HCT116 (cell line): ENCODE measurements at regions not wholly inside any gene's neighbourhood (a gene's known extent, or its start where the extent isn't known, plus 50 kb on each side); places are given as distances from the start of the nearest gene placed in this dataset.

Experiments
- ATAC-seq: fragments of 200-7000 bp; cut with Tn5 transposase; 2 replicates; pipeline ENCODE4 v1.9.1; 2020; ENCODE audit warnings: mild to moderate bottlenecking, moderate library complexity
- BruUV-seq: library from RNA; stranded (reverse); fragments of 400-500 nt; replicated peaks from 2 replicates; lab custom pipeline; 2021; lab: Mats Ljungman, UMichigan
- CTCF ChIA-PET: fragments of 300-600 bp; sonication (Branson Sonifier 250); formaldehyde crosslinking; loops from one replicate; lab custom pipeline; 2021; ENCODE audit warnings: antibody characterized with exemption; lab: Charles Lee
- POLR2A ChIA-PET: fragments of 300-600, 350-600 bp; sonication (Branson Sonifier 250); formaldehyde crosslinking; loops from one replicate; lab custom pipeline; 2021; ENCODE audit warnings: antibody characterized with exemption; lab: Charles Lee
- RAD21 ChIA-PET, 2 experiments: fragments of 300-600 bp; sonication (Branson Sonifier 250); formaldehyde crosslinking; loops; one replicate each; lab custom pipeline; 2023; ENCODE audit warnings: low total read pairs in 2 of 2; ENCODE audit not compliant: uncharacterized antibody in 2 of 2, unreplicated experiment in 2 of 2, low non-redundant PET in 1 of 2; lab: Charles Lee
- DNase-seq: peaks from one replicate; pipeline ENCODE4 v3.0.0-alpha.2; 2010; ENCODE audit warnings: low read depth, low spot score
- H2AFZ ChIP-seq: fragments of 200-600 bp; shearing (Covaris generic), sonication (generic); 2 replicates; pipeline ENCODE4 v1.6.1; 2017; ENCODE audit warnings: low read depth, mixed run types, mixed read lengths, antibody characterized with exemption, low read length; ENCODE audit not compliant: poor library complexity, severe bottlenecking
- H3K27ac ChIP-seq: 2 replicates; pipeline ENCODE4 v1.5.1; 2012; ENCODE audit warnings: low read depth, low read length
- H3K27me3 ChIP-seq: fragments of 200-600 bp; sonication (generic); 2 replicates; pipeline ENCODE4 v1.6.1; 2016; ENCODE audit warnings: mixed run types, low read length, mixed read lengths; ENCODE audit not compliant: insufficient read depth
- H3K36me3 ChIP-seq, 2 experiments: fragments of 200-500 bp in 1 of 2; fragments of 200-600 bp in 1 of 2; sonication (Bioruptor generic) in 1 of 2; sonication (generic) in 1 of 2; 2 replicates each; pipeline versions ENCODE4 v1.5.1 to v1.6.1; 2014 to 2016; ENCODE audit warnings: low read length in 2 of 2, inconsistent platforms in 1 of 2, mixed read lengths in 1 of 2, mixed run types in 1 of 2; ENCODE audit not compliant: insufficient read depth in 2 of 2, control insufficient read depth in 1 of 2
- H3K4me1 ChIP-seq, 2 experiments: fragments of 200-600 bp in 1 of 2; sonication (generic) in 1 of 2; 2 replicates each; pipeline versions ENCODE4 v1.5.1 to v1.6.1; 2012 to 2017; ENCODE audit warnings: low read length in 2 of 2, inconsistent platforms in 1 of 2, mild to moderate bottlenecking in 1 of 2, mixed read lengths in 1 of 2, mixed run types in 1 of 2, moderate library complexity in 1 of 2; ENCODE audit not compliant: insufficient read depth in 2 of 2, control insufficient read depth in 1 of 2
- H3K4me2 ChIP-seq: fragments of 200-600 bp; sonication (generic); 2 replicates; pipeline ENCODE4 v1.6.1; 2017; ENCODE audit warnings: mixed run types, low read length, mixed read lengths
- H3K4me3 ChIP-seq, 2 experiments: fragments of 200-600 bp in 1 of 2; sonication (generic) in 1 of 2; replicated peaks in 1 of 2; 2 replicates each; pipeline ENCODE4 v1.5.1; 2011 to 2016; ENCODE audit warnings: low read length in 2 of 2, control low read depth in 1 of 2, low read depth in 1 of 2, mild to moderate bottlenecking in 1 of 2, mixed read lengths in 1 of 2, mixed run types in 1 of 2
- H3K79me2 ChIP-seq: fragments of 200-600 bp; sonication (generic); 2 replicates; pipeline ENCODE4 v1.6.1; 2017; ENCODE audit warnings: mild to moderate bottlenecking, mixed run types, low read length, moderate library complexity, mixed read lengths; ENCODE audit not compliant: insufficient read depth
- H3K9ac ChIP-seq: fragments of 200-600 bp; sonication (generic); 2 replicates; pipeline ENCODE4 v1.6.1; 2016; ENCODE audit warnings: low read length, mixed read lengths
- H3K9me2 ChIP-seq: fragments of 200-600 bp; sonication (generic), shearing (Covaris generic); 2 replicates; pipeline ENCODE4 v1.6.1; 2017; ENCODE audit warnings: mixed run types, mild to moderate bottlenecking, moderate library complexity; ENCODE audit not compliant: insufficient read depth
- H3K9me3 ChIP-seq, 2 experiments: fragments of 200-500 bp in 1 of 2; fragments of 200-600 bp in 1 of 2; sonication (Bioruptor generic) in 1 of 2; sonication (generic) in 1 of 2; 2 replicates each; pipeline ENCODE4 v1.6.1; 2014 to 2017; ENCODE audit warnings: low read length in 2 of 2, mixed read lengths in 2 of 2, inconsistent platforms in 1 of 2, low read depth in 1 of 2, mild to moderate bottlenecking in 1 of 2, mixed run types in 1 of 2, moderate library complexity in 1 of 2; ENCODE audit not compliant: control insufficient read depth in 1 of 2, insufficient read depth in 1 of 2
- H4K20me1 ChIP-seq: fragments of 200-600 bp; sonication (generic), shearing (Covaris generic); 2 replicates; pipeline ENCODE4 v1.6.1; 2017; ENCODE audit warnings: mixed run types, mild to moderate bottlenecking, moderate library complexity; ENCODE audit not compliant: insufficient read depth
- ELF1 ChIP-seq: IDR thresholded peaks from 2 replicates; pipeline ENCODE4 v1.6.1; 2012; ENCODE audit warnings: low read depth, borderline replicate concordance
- EZH2 ChIP-seq: fragments of 200-600 bp; sonication (generic); IDR thresholded peaks from 2 replicates; pipeline ENCODE4 v1.6.1; 2017; ENCODE audit warnings: antibody characterized with exemption, mixed run types
- EZH2phosphoT487 ChIP-seq: fragments of 200-600 bp; IDR thresholded peaks from 2 replicates; pipeline ENCODE4 v1.6.1; 2018; ENCODE audit warnings: antibody characterized with exemption, borderline replicate concordance
- SIN3A ChIP-seq: IDR thresholded peaks from 2 replicates; pipeline ENCODE4 v1.6.1; 2012; ENCODE audit warnings: low read depth
- SRF ChIP-seq: IDR thresholded peaks from 2 replicates; pipeline ENCODE4 v1.6.1; 2012; ENCODE audit warnings: low read depth
- intact Hi-C: fragments of 100-400 bp; cut with micrococcal nuclease; formaldehyde crosslinking; loops from 2 replicates; pipeline ENCODE4 v1.10.0; 2022
- TF ChIP-seq, protein P1 (sequence below), 3 experiments: fragments of 200-600 bp in 1 of 3; sonication (generic) in 1 of 3; IDR thresholded peaks in 2 of 3; conservative IDR thresholded peaks in 1 of 3; 2 replicates each; pipeline ENCODE4 v1.5.1; 2012 to 2017; ENCODE audit warnings: low read depth in 2 of 3, low read length in 2 of 3, antibody characterized with exemption in 1 of 3, borderline replicate concordance in 1 of 3, control low read depth in 1 of 3, mild to moderate bottlenecking in 1 of 3, mixed read lengths in 1 of 3, mixed run types in 1 of 3, moderate library complexity in 1 of 3; ENCODE audit not compliant: insufficient read depth in 1 of 3
- TF ChIP-seq, protein P2 (sequence below): IDR thresholded peaks from 2 replicates; pipeline ENCODE4 v1.6.1; 2012; ENCODE audit warnings: low read depth

DNA sequence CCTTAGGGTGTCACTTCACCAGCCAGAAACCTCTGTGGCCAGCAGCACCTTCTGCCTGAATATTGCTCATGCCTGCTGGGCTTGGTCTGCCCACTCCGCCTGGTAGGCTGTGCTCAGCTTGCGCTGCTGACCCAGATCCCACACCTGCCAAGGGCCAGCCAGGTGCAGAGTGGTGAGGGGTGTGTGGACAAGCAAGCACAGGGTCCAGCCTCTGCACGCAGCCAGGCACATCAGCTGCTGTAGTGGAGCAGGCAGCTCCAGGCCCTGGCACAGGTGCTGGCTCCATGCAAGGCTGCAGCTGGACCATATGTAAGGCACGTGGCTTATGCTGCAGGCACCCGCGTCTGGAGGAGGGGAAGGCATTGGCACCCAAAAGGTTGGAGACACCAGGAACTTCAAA is 567.4 kb downstream of the INHBA start:
- H3K9me3 ChIP-seq: no peaks in the 10 kb centered on the region
- no peaks in the 10 kb centered on the region for H3K36me3 ChIP-seq
- H3K79me2 ChIP-seq: no peaks in the 10 kb centered on the region
- H2AFZ ChIP-seq: no peak overlapping the region
- no peak overlapping the region for H3K4me2 ChIP-seq
- H3K9me2 ChIP-seq: no peaks in the 10 kb centered on the region
- intact Hi-C loops: no loop called here
- peaks cover 0 to 10% of the 10 kb centered on the region in 2 experiments; a peak in 2 of 4 replicates for H3K4me1 ChIP-seq
- no peak for TF ChIP-seq SRF
- TF ChIP-seq, protein P1, sequence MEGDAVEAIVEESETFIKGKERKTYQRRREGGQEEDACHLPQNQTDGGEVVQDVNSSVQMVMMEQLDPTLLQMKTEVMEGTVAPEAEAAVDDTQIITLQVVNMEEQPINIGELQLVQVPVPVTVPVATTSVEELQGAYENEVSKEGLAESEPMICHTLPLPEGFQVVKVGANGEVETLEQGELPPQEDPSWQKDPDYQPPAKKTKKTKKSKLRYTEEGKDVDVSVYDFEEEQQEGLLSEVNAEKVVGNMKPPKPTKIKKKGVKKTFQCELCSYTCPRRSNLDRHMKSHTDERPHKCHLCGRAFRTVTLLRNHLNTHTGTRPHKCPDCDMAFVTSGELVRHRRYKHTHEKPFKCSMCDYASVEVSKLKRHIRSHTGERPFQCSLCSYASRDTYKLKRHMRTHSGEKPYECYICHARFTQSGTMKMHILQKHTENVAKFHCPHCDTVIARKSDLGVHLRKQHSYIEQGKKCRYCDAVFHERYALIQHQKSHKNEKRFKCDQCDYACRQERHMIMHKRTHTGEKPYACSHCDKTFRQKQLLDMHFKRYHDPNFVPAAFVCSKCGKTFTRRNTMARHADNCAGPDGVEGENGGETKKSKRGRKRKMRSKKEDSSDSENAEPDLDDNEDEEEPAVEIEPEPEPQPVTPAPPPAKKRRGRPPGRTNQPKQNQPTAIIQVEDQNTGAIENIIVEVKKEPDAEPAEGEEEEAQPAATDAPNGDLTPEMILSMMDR (IDR thresholded peaks at IDR 0.05 in 2 of 3, conservative IDR thresholded peaks at IDR 0.05 in 1 of 3; ENCODE audit: borderline replicate concordance in 1 of 3, insufficient read depth in 1 of 3, low read depth in 2 of 3, low read length in 2 of 3): no peak
- no peak for TF ChIP-seq SIN3A
- no peak for TF ChIP-seq EZH2phosphoT487
- TF ChIP-seq ELF1: no peak
- TF ChIP-seq, protein P2, sequence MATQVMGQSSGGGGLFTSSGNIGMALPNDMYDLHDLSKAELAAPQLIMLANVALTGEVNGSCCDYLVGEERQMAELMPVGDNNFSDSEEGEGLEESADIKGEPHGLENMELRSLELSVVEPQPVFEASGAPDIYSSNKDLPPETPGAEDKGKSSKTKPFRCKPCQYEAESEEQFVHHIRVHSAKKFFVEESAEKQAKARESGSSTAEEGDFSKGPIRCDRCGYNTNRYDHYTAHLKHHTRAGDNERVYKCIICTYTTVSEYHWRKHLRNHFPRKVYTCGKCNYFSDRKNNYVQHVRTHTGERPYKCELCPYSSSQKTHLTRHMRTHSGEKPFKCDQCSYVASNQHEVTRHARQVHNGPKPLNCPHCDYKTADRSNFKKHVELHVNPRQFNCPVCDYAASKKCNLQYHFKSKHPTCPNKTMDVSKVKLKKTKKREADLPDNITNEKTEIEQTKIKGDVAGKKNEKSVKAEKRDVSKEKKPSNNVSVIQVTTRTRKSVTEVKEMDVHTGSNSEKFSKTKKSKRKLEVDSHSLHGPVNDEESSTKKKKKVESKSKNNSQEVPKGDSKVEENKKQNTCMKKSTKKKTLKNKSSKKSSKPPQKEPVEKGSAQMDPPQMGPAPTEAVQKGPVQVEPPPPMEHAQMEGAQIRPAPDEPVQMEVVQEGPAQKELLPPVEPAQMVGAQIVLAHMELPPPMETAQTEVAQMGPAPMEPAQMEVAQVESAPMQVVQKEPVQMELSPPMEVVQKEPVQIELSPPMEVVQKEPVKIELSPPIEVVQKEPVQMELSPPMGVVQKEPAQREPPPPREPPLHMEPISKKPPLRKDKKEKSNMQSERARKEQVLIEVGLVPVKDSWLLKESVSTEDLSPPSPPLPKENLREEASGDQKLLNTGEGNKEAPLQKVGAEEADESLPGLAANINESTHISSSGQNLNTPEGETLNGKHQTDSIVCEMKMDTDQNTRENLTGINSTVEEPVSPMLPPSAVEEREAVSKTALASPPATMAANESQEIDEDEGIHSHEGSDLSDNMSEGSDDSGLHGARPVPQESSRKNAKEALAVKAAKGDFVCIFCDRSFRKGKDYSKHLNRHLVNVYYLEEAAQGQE: no peak
- no peak for TF ChIP-seq EZH2
- no TSS peak for BruUV-seq
- ChIA-PET RAD21 (no interaction called here), CTCF (no interaction called here), POLR2A (no interaction called here)
- no peak overlapping the region for H3K9ac ChIP-seq
- H4K20me1 ChIP-seq: no peaks in the 10 kb centered on the region
- no peak for ATAC-seq
- DNase-seq: no peak
- no peak overlapping the region for H3K27ac ChIP-seq
- no peak overlapping the region for H3K4me3 ChIP-seq
- no peaks in the 10 kb centered on the region for H3K27me3 ChIP-seq
